ENCODE measurements at regions not wholly inside any gene's neighbourhood (a gene's known extent, or its start where the extent isn't known, plus 50 kb on each side); places are given as distances from the start of the nearest gene placed in this dataset.

DNA sequence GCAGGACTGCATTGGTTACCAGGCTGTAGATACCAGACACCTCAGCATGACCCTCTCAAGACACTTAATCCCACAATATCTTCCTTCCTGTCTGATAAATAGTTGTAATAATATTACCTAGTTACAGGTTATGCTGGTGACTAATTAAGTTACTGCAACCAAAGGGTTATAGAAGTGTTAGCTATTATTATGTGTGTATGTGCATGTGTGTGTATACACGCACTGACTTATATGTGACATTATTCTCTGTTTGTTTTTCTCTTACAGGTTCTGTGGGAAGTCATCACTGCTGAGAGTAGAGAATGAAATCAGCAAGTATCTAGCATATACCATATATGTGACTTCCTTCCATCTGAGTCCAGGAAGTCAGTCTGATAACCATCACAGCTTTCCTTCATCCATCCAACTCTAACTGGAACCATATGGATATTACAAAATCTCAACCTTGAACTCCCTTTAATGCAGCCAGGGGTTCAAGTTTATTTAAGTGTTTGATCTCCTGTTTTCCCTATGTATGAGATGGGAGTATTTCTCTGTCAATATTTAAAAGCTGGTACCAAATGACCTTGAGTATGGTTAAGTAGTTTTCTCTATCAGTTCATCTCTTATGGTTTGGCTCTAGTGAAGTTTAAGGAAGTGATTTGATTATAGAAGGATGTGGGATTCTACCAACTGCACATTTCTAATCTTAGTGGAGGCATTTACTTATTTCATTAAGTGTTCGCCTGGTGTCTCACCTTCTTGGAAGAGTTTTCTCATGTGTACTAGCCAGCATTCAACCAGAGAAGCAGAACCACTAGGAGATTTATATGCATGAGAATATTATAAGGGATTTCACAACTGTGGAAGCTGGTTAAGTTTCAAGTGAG, 313.2 kb downstream of the HIVEP2 start:
- H3K27ac ChIP-seq: no peak overlapping the region
- H3K4me3 ChIP-seq: no peak overlapping the region
- TF ChIP-seq, protein P1, sequence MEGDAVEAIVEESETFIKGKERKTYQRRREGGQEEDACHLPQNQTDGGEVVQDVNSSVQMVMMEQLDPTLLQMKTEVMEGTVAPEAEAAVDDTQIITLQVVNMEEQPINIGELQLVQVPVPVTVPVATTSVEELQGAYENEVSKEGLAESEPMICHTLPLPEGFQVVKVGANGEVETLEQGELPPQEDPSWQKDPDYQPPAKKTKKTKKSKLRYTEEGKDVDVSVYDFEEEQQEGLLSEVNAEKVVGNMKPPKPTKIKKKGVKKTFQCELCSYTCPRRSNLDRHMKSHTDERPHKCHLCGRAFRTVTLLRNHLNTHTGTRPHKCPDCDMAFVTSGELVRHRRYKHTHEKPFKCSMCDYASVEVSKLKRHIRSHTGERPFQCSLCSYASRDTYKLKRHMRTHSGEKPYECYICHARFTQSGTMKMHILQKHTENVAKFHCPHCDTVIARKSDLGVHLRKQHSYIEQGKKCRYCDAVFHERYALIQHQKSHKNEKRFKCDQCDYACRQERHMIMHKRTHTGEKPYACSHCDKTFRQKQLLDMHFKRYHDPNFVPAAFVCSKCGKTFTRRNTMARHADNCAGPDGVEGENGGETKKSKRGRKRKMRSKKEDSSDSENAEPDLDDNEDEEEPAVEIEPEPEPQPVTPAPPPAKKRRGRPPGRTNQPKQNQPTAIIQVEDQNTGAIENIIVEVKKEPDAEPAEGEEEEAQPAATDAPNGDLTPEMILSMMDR (IDR thresholded peaks at IDR 0.05): no peak
- DNase-seq (ENCODE audit: low spot score): no peak

DNA sequence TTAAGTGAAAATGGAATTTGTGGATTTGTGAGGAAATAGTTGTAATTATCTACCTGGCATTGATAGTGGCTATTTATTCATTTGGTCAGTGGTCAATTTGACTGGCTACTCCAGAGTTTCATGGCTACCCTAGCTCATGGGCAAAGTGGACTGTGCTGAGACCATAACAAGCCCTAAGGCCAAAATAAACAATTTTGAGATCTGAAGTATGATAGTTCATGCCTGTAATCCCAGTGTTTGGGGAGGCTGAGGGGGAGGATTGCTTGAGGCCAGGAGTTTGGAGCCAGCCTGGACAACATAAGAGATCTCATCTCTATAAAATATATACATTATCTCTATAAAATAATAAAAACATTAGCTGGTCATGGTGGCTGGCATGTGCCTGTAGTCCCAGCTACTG, 311.7 kb downstream of the HIVEP2 start:
- TF ChIP-seq, protein P1 (IDR thresholded peaks at IDR 0.05): no peak
- no peak overlapping the region for H3K27ac ChIP-seq
- no peak for DNase-seq (ENCODE audit: low spot score)
- H3K4me3 ChIP-seq: no peak overlapping the region

DNA sequence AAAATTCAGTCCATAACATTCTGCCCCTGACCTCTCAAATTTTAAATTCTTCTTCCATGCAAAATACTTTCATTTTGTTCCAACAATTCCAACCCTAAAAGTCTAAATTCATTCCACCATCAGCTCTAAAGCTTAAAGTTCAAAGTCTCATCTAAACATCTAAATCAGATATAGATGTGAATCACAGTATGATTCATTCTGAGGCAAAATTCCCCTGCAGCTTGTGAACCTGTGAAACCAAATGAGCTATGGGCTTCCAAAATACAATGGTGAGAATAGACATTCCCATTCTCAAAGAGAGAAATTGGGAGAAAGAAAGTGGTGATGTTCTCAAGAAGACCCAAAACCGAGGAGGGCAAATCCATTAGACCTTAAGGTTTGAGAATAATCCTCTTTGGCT, 309.8 kb downstream of the HIVEP2 start:
- Histone ChIP-seq H3K27ac (no peak overlapping the region), H3K4me3 (no peak overlapping the region)
- DNase-seq (ENCODE audit: low spot score): no peak
- TF ChIP-seq, protein P1 (IDR thresholded peaks at IDR 0.05): no peak

DNA sequence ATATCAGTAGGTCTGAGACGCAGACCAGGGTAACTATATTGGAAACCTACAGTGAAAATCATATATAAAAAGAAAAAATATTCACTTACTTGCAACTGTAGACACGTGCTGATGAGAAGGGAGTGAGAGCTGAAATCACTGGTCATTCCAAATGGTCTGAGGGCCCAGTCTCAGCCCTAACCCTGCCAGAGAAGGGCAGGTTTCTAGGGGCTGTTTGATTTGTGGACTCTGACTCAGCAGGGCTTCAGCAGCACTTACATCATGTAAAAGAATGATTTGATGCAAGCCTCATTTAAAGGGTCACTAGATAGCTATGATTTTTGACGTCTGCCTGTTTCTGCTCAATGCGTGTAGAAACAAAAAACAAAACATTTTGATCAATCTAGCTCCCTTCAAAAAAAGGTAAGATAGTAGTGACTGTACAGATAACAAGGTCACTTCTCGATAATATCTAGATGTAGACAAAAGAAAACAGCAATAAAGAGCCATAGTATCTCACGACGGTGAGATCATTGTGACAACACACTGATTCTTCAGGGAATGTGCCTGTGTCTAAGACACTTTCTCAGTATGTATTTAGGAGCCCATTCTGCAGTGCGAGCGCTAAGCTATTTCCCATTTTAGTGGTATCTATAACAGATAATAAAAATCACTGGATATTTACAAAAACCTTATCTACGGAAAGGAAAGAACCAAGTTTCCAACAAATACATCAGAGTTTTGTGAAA, 307.2 kb downstream of the HIVEP2 start:
- DNase-seq (ENCODE audit: low spot score): no peak
- TF ChIP-seq, protein P1 (IDR thresholded peaks at IDR 0.05): no peak
- no peak overlapping the region for H3K27ac ChIP-seq
- H3K4me3 ChIP-seq: no peak overlapping the region

DNA sequence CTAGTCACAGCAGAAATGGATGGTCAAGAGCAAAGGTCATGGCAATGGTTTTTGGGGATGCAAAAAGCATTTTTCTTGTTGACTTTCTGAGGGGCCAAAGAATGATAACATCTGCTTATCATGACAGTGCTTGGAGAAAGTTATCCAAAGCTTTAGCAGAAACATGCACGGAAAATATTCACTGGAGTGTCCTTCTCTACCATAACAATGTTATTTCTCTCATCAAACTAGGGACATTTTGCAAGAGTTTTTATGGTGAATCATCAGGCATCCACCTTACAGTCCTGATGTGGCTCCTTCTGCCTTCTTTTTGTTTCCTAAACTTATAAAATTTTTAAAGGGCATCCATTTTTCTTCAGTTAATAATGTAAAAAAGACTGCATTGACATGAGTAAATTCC, 302.3 kb downstream of the HIVEP2 start:
- DNase-seq (ENCODE audit: low spot score): no peak
- Histone ChIP-seq H3K27ac (no peak overlapping the region), H3K4me3 (no peak overlapping the region)
- TF ChIP-seq, protein P1 (IDR thresholded peaks at IDR 0.05): no peak

DNA sequence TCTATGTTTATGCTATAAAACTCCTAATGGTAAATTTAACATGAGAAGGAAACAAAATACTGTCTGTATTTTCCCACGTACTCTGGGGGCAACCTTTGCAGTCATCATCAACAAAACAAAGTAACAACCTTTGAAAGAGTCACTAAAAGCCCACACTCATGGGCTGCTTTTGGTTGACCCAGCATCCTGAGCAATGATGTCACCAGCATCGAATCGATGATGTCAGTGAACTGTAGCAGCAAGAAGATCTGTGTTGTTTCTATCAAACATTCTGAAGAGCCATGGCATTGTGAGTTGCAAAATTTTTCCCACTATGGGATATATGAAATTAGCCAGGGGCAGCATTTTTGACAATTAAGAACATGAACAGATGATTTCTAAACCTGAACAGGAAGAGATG, 300.1 kb downstream of the HIVEP2 start:
- no peak overlapping the region for H3K27ac ChIP-seq
- TF ChIP-seq, protein P1 (IDR thresholded peaks at IDR 0.05): no peak

More for the DNA sequence above, 300.1 kb downstream of the HIVEP2 start:
- no peak overlapping the region for H3K4me3 ChIP-seq
- DNase-seq (ENCODE audit: low spot score): no peak
